ENCODE measurements at regions not wholly inside any gene's neighbourhood (a gene's known extent, or its start where the extent isn't known, plus 50 kb on each side); places are given as distances from the start of the nearest gene placed in this dataset.

DNA sequence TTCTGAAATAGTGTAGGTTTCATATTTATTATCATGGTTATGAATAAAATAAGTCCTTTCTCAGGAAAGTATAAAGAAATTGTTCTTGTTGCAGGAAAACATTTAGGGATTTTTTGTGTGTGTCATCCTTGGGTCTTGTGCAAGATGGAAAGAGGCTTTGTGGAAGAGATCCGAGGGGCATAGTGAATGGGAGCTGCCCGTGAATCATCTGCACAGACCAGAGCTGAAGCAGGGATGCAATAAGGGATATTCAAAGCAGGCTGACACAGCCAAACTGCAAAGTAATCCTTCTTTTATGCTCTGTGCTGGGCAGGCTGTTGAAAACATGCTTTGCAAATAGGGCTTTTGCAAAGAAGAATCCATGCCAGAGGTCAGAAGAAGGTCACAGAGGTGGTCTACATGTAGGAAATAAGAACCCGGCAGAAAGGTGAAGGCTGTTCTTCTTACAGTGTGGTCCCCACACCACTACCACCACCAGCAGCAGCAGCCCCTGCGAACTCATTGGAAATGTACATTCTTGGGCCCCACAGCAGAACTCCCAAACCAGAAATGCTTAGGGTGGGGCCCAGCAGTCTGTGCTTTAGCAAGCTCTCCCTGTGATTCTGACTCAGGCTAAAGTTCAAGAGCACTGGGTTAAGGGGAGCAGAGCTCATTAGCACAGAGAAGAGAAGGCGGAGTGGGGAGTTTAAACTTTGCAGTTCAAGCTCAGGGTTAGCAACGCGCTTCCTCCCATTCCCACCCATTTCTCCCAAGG, 237.6 kb downstream of the QKI start:
- intact Hi-C loops (cut with DNase I): no loop called here
- H3K27ac ChIP-seq: no peak overlapping the region
- no peaks in the 10 kb centered on the region for H3K36me3 ChIP-seq
- no peaks in the 10 kb centered on the region for H3K27me3 ChIP-seq (replicated peaks; ENCODE audit: insufficient read depth)
- H3K9me3 ChIP-seq: no peaks in the 10 kb centered on the region
- H3K4me3 ChIP-seq: no peak overlapping the region
- DNase-seq (ENCODE audit: low spot score): no peak
- no peaks in the 10 kb centered on the region for H3K4me1 ChIP-seq (replicated peaks)
- TF ChIP-seq POLR2AphosphoS5 (IDR thresholded peaks at IDR 0.05) (no peak), POLR2A (IDR thresholded peaks at IDR 0.05) (no peak), CTCF (IDR thresholded peaks at IDR 0.05) (no peak)
- 84% methylated on average over 7 of the region's 7 CpGs for WGBS

- no peaks in the 10 kb centered on the region for H3K36me3 ChIP-seq
- DNase-seq (ENCODE audit: low spot score): no peak
- TF ChIP-seq POLR2A (IDR thresholded peaks at IDR 0.05) (no peak), POLR2AphosphoS5 (IDR thresholded peaks at IDR 0.05) (no peak), CTCF (IDR thresholded peaks at IDR 0.05) (no peak)
- H3K4me1 ChIP-seq (replicated peaks): no peaks in the 10 kb centered on the region
- intact Hi-C loops (cut with DNase I): no loop called here
- 92% methylated on average over 3 of the region's 3 CpGs for WGBS
- no peak overlapping the region for H3K4me3 ChIP-seq
- no peaks in the 10 kb centered on the region for H3K27me3 ChIP-seq (replicated peaks; ENCODE audit: insufficient read depth)
- no peak overlapping the region for H3K27ac ChIP-seq
- H3K9me3 ChIP-seq: no peaks in the 10 kb centered on the region
Observed at GRCh38 chr6:163651426-163651825, 236.9 kb downstream of the QKI start.

DNA sequence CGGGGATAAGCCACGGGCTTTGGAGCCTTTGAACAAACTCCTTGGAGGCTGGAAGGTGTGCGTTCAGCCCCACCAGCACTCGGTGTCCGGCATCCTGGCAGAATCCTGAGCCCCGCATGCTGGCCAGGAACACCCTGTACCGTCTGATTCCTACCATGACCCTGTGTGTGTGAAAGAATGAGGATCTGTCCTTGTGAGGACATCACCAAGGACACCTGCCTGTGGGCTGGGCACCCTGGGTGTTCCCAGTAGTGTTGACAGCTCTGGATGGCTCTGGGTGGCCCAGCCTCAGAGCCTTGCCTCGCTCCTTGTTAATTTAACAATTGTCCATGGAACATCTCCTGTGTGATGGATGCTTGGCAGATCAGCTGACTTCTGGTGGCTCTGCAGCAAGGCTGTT, 234.3 kb downstream of the QKI start:
- Histone ChIP-seq H3K36me3 (no peaks in the 10 kb centered on the region), H3K4me1 (replicated peaks) (no peaks in the 10 kb centered on the region), H3K27me3 (replicated peaks; ENCODE audit: insufficient read depth) (no peaks in the 10 kb centered on the region), H3K9me3 (no peaks in the 10 kb centered on the region), H3K27ac (no peak overlapping the region), H3K4me3 (no peak overlapping the region)
- TF ChIP-seq CTCF (IDR thresholded peaks at IDR 0.05) (no peak), POLR2AphosphoS5 (IDR thresholded peaks at IDR 0.05) (no peak), POLR2A (IDR thresholded peaks at IDR 0.05) (no peak)
- WGBS: 98% methylated on average over 8 of the region's 8 CpGs
- intact Hi-C loops (cut with DNase I): no loop called here
- DNase-seq (ENCODE audit: low spot score): no peak

GRCh38 chr6:163647624-163648023, 233.1 kb downstream of the QKI start:
- Histone ChIP-seq H3K4me1 (replicated peaks) (no peaks in the 10 kb centered on the region), H3K36me3 (no peaks in the 10 kb centered on the region), H3K9me3 (no peaks in the 10 kb centered on the region), H3K27me3 (replicated peaks; ENCODE audit: insufficient read depth) (no peaks in the 10 kb centered on the region), H3K4me3 (no peak overlapping the region), H3K27ac (no peak overlapping the region)
- TF ChIP-seq POLR2A (IDR thresholded peaks at IDR 0.05) (no peak), POLR2AphosphoS5 (IDR thresholded peaks at IDR 0.05) (no peak), CTCF (IDR thresholded peaks at IDR 0.05) (no peak)
- intact Hi-C loops (cut with DNase I): no loop called here
- no peak for DNase-seq (ENCODE audit: low spot score)
- WGBS: 87% methylated on average over 8 of the region's 8 CpGs

DNA sequence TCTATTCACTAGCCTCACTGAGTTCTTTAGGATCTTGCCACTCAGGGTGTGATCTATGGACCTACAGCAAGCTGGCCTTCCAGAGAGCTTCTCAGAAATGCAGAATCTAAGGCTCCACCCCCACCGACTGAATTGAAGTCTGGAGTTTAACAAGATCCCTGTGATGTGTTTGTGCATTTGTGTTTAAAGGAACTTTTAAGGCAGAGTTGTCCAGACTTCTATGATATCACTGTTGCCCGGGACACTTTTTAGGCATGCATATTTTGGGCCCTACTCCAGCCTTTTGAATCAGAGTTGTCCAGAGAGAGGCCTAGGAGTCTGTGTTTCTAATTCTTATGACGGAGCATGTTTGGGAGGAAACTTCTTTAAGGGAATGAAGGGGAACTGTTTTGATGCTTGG, 232.3 kb downstream of the QKI start:
- Histone ChIP-seq H3K9me3 (no peaks in the 10 kb centered on the region), H3K27me3 (replicated peaks; ENCODE audit: insufficient read depth) (no peaks in the 10 kb centered on the region), H3K4me1 (replicated peaks) (no peaks in the 10 kb centered on the region), H3K4me3 (no peak overlapping the region), H3K27ac (no peak overlapping the region), H3K36me3 (no peaks in the 10 kb centered on the region)
- TF ChIP-seq POLR2A (IDR thresholded peaks at IDR 0.05) (no peak), CTCF (IDR thresholded peaks at IDR 0.05) (no peak), POLR2AphosphoS5 (IDR thresholded peaks at IDR 0.05) (no peak)
- intact Hi-C loops (cut with DNase I): no loop called here
- WGBS: 70% methylated on average over 3 of the region's 3 CpGs
- DNase-seq (ENCODE audit: low spot score): no peak
